Stimulated activated CD8-positive, alpha-beta memory T cell treated with anti-CD3 and anti-CD28 coated beads, Interleukin-12 subunit alpha, Interleukin-12 subunit beta, amount 100 ng/mL, for 24 hours (primary cell): ENCODE measurements at regions not wholly inside any gene's neighbourhood (a gene's known extent, or its start where the extent isn't known, plus 50 kb on each side); places are given as distances from the start of the nearest gene placed in this dataset.
"Not testable (repeated sequence)": the region's sequence is repeated elsewhere in the genome, so short reads cannot be mapped to it uniquely, and the experiment has no call there.

Experiments used
- DNase-seq: peaks from one replicate; pipeline ENCODE4 v3.0.0-alpha.2; 2020; ENCODE audit errors: extremely low read depth

DNA sequence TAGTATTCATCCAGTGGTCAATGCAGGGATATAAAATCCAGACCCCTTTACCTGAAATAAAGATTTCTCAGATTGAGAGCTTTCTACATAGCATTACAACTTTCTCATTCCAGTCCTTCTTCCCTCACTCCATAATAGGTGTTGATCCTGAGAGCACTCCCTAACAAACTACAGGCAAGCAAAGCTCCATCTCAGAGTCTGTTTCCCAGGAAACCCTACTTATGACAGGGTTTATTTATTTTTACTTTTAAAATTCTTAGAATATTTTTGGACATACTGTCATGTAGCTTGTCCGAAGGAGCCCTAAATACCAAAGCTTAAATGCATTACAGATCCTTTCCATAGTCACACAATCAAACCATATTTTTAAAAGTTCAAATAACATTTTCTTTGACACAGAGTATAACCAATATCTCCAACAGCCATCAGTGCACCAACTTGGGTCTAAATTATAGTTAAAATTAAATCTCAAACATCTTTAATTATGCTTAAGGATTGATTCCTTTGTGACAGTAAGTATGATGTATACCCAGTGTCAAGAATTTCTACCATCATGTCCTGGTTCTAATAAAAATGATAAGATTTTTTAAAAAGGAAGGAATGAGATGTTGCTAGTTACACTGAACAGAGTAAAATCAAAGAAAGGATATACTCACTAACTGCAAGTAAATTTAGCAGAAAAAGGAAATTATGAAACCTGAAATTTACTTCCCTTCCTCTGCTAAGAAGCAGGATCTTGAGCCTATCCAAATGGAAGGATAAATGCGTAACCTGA lies 580.4 kb upstream of the ADGRL3 start:
- DNase-seq, result no peak

DNA sequence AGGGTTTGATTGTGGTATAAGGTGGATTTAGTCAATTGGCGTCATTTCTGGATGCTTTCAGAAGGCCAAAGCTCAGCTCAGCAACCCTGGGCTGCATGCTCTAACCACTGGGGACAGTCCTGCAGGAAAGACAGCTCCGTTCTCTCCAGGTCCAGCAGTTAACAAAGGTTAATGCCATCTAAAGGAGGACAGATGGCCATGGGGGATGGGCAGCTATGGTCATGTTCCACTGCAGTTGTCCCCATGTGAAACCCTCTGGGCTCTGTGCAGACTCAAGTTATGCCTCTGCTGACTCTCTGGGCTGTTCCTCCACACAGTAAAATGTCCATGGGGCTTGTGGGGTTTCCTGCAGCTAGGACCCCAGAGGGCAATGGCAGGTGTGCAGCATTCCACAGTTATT lies 562.1 kb upstream of the ADGRL3 start:
- no peak for DNase-seq

DNA sequence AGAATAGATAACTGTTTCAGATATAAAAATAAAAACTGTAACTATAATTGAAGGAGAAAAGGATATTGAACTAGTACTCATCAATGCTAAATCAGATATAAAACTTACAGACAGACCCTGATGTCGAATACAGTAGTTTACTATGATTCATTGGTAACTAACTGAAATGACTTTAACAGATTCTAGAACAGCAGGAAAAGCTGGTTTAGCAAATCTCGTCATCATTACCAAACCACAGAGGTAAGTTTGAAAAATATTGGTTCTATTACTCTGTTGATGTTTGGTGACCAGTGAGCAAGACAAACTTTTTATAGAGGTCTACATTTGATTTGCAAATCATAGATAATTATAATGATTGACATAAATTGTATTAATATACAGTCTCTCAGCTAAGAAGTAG lies 551.4 kb upstream of the ADGRL3 start:
- DNase-seq, result no peak

DNA sequence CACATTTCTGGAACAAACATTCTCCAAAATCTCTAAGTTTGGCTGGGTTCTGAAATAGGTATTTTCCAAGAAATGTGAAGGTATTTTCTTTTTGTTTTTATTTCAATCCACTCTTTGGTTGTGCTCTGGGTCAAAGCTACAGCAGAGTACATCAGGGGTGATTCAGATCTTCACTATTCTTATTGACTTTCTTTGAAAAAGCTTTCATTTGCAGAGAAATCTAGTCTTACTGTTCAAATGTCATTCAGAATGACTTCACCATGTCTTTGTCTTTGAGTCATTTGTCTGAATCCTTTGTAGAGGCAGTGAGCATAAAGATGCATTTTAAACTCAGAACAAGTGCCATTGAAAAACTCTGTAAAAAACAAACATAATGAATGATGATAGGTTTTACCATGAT lies 547.2 kb upstream of the ADGRL3 start:
- no peak for DNase-seq

DNA sequence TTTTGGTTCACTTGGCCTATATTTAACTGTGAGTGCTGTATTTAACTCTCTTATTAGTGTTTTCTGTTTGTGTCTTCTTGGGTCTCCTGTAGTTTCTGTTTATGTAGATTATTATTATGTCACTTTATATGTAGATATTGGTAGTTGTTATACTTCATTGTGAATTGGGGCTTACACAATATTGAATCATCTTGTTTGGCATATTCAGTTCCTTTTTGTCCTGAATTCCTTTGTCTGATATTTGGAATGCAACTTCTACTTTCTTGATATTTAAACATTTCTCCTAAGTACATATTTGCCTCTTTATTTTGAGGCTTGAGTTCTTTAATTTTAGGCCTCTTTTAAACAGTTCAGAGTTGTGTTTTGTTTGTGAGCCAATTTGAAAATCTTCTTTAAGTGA lies 544.8 kb upstream of the ADGRL3 start:
- no peak for DNase-seq

DNA sequence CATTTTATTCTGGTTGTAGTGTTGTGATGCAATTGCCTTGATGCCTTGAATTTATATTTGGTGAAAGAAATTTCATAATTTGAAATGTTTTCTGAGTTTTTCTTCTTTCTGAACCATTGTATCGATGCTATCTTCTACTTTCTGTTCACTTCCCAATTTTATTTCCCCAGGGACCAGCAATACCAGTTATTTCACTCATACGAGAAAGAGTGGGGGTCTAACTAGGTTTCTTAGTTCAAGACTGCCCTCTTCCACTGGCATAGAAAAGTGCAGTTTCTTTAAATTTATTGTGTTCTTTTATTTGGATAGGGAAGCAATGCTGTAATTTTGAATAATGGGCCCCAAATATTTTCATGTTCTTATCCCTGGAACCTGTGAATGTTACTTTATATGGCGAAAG lies 544.0 kb upstream of the ADGRL3 start:
- no peak for DNase-seq

DNA sequence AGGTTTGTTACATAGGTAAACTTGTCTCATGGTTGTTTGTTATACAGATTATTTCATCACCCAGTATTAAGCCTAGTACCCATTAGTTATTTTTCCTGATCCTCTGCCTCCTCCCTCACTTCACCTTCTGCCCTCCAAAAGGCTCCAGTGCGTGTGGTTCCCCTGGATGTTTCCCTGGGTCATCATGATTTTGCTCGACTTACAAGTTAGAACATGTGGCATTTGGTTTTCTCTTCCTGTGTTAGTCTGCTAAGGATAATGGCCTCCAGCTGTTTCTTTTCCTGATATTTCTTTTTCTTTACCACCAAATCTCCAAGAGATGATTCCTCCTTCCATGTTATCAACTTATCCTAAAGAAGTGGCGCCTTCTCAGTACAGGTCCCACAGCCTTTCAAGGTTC lies 543.1 kb upstream of the ADGRL3 start:
- DNase-seq, result no peak

DNA sequence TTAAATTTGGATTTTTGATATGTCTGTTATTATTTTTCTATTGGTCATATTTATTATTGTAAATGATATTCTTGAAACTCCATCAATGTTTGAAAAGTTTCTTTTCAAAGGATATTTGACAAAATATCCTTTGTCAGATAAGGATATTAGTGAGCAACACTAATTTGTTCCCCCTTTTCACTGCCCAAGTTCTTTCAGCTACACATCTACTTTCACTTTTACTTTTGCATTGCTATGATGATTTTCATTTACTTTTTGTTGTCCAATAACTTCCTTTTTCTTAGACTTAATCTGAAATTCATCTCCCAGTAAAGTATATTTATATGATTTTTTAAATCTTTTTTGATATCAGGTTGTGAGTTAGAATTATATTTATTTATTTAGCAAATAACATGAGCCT lies 542.3 kb upstream of the ADGRL3 start:
- no peak for DNase-seq

DNA sequence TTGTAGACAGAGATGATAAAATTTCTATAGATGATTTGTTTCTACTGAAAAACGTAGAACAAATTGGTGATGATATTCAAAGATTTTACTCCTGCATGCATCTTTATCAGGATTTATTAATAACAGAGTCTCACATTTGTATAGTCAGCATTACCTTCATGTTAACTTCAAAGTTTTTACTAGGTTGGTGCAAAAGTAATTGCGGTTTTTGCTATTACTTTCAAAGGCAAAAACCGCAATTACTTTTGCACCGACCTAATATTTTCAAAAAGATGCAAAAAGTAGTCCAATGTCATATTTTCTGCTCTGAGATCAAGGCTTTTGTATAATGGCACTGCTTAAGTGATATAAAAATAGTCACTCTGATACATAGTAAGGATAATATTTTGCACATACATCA lies 536.4 kb upstream of the ADGRL3 start:
- no peak for DNase-seq

DNA sequence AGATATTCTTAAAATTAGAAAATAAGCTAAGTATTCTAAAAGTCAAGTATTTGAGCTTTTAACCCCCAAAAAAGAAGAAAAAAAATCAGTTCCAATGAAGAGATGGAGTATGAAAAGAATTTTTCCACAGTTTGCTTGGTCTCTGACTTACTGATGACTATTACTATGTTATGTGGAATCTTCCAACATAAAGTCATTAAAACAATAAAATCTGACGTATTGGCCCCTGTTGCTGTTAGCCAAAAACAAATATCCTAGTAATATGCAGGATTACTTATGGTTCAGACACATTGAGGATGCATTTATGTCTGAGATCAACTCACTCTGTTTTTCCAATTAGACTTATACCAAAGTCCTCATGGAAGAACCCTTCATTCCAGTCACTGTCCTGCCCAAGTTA lies 517.2 kb upstream of the ADGRL3 start:
- no peak for DNase-seq

DNA sequence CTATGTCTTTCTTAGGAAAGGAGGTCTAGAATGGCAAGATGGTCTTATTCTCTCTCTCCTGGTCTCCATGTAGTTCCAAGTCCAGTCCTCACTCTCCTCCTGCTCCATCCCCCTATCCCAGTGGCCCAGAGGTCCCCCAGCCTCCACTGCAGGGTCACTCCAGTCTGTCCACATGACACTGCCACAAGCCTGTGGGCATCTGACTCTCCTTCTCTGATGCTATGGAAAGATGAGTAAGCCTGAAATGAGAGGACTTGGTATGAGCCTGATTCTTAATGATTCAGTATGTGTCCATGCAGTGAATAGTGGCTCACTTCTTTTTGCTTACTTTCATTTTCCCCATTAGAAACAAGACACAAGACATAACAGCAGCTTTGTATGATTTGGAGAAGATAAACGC lies 516.8 kb upstream of the ADGRL3 start:
- no peak for DNase-seq

DNA sequence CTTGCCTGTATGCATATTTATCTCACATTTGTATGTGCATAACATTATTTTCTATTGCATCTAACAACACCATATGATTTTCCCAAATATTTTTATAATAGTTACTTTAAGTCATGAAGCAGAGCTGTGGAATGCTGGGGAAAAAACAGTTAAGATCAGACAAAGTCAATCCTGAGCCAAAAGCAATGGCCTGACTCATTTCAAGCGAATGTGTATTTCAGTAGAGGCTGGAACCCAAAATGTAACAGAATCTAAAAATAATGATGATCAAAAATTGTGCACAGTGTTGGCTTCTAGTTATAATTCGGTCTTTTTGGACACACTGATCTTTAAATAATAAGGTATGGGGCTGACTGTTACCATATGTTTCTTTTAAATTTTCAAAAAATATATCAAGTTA lies 516.2 kb upstream of the ADGRL3 start:
- DNase-seq, result no peak

DNA sequence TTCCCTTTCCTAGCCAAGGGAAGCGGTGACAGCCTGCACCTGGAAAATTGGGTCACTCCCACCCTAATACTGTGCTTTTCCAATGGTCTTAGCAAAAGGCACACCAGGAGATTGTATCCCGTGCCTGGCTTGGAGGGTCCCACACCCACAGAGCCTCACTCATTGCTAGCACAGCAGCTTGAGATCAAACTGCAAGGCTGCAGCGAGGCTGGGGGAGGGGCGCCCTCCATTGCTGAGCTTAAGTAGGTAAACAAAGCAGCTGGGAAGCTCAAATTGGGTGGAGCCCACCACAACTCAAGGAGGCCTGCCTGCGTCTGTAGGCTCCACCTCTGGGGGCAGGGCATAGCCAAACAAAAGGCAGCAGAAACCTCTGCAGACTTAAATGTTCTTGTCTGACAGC lies 504.1 kb upstream of the ADGRL3 start:
- not testable (repeated sequence) for DNase-seq

DNA sequence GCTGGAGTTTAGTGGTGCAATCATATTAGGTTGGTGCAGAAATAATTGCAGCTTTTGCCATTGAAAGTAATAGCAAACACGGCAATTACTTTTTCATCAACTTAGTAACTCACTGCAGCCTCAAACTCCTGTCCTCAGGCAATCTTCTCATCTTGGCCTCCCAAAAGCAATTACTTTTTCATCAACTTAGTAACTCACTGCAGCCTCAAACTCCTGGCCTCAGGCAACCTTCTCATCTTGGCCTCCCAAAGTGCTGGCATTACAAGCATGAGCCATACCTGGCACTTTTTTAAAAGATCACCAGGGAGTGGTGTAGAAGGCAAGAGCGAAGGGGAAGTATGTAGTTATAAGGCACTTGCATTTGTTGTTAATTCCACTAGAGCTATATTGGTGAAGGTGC lies 491.1 kb upstream of the ADGRL3 start:
- DNase-seq, result no peak

DNA sequence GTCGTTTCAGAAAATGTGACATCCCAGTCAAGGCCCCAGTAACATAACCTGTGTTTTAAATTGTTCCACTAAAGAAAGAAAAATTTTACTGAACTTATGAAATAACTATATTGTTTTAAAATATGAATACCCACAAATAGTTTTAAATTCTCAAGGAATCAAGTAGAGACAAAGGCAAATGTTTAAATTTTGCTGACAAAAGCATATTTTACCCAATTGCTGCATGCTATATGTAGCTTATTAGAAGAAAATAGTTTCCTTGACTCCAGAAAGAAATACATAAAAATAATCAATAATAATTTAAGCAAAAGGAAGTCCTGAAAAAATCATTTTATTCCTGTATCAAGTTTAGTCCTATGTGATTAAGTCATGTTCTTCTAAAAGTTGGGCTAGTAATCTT lies 481.3 kb upstream of the ADGRL3 start:
- DNase-seq, result no peak

DNA sequence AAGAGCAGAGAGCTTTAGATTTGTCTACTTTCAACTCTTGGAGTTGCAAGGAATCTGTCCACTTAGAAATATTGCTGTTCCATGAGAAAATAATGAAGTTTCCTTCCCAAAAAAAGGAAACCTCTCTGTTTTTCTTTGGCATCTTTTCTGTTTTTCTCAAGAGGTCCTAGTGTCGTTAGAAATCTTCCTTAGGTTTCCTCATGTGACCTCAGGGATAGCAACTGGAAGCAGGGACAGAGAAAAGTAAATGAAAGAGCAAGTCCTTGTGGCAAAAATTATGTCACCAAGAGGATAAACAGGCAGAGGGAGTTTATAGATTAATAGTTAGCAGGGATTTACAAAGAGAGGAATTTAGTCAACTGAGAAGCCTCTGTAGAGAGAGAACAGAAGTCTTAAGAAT lies 478.4 kb upstream of the ADGRL3 start:
- DNase-seq, result no peak

DNA sequence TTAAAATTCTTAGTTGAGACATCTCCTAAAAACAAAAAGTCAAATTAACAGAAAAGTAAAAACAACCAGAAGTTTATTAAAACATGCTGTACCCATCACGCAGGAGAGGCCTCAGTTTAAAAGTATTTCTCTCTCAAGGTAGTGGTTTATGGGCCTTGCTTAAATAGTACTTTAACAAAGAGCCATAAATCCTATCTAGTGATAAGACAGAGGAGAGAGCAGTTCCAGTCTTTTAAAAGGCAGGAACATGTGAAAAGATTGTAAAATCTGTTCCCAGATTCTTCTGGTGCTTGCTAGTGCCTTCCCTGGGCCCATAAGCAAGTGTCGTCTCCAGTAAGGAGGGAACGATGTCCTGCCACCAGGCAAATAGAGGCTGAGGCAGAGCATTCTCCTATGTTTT lies 476.3 kb upstream of the ADGRL3 start:
- DNase-seq, result no peak

DNA sequence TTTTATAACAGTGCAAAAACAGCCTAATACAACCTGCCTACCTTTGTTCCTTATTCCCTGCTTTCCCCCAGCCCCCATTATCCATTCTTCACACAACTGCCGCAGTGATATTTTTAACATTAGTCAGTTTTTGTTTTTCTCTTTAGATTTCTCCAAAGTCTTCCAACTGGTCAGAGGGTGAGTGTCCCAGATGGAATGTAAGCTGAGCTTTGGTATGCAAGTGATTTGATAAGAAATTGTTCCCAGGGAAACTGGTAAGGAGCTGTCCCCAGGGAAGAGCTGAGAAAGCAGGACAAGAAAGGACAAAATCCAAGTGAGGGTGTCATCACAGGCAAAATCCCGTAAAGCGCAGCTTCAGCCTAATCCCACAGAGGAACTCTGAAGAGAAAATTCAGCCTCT lies 475.5 kb upstream of the ADGRL3 start:
- DNase-seq, result no peak

DNA sequence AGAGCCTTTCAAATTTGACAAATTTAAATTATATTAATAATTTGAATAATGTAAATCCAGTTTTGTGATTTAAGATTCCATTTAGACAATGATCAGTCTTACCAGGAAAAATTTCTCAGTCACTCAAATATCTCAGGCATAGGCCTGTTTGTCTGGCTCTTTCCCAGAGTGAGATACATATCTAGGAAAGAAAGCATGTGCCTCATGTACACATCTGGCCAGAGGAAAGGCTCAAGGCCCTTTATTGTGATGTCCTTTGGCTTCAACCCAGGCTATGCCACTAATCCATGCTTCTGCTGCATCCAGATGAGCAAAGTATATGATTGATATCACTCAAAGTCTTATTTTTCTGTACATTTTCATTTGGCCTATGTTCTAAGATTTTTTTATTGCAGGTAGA lies 473.3 kb upstream of the ADGRL3 start:
- no peak for DNase-seq

DNA sequence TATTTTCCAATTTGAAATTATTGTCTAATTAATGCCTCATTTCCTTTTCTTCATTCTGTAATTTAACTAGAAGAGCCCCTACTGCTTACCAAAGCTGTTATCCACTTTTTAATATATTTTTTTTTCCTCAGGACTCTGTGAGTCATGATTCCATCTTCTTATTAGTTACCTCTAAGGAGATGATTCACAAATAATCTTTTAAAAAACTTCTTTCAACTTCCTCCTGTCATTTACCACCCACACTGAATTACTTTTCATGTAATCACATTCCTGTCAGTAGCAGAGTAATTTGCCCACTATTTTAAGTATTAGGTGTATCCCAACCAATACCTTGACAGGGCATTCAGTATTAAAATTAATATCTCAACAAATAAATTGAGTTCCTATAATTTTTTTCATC lies 470.9 kb upstream of the ADGRL3 start:
- no peak for DNase-seq

DNA sequence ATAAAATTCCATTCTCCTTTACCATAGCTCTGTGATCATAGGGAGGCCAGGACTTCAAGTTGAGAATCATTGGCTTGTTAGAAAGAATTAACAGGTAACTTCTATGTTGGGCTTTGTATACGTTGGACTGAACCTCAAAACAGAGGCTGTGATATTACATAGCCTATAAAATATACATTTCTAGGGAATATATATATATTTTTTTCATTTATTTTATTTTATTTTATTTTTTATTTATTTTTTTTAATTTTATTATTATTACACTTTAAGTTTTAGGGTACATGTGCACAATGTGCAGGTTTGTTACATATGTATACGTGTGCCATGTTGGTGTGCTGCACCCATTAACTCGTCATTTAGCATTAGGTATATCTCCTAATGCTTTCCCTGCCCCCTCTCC lies 470.4 kb upstream of the ADGRL3 start:
- not testable (repeated sequence) for DNase-seq

DNA sequence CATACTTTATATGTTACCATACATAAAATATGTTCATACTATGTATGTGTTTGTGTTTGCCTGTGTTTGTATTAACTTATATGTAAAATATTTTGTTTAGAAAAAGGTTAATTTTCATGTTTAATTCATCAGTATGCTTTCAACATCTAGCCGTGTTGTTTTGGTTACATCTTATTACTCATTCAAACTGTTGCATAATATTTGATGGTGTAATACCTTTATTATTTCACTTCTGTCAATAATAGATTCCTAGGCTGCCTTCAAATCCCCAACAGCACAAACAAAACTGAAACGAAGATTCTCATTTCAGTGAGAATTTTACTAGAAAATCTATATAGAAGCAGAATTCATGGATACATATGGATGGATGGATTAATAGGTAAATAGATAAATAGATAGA lies 462.3 kb upstream of the ADGRL3 start:
- no peak for DNase-seq

DNA sequence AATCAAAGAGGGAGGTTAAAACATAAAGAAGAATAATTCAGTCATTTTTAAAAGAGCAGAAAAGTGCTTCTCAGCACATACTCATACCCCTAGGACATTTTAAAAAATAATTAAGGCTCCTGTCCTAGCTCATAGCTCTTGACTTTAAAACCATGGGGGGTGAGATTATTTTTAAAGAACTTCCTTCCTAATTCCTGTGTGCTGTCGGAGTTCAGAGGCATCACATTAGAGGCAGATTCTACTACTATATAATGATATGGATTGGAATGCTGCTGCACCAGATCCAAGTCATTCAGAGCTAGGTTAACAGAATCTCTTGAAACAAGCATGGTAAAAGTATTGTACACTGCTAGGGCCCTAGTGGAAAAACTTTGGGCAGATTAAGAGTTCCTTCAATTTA lies 456.5 kb upstream of the ADGRL3 start:
- DNase-seq, result no peak

DNA sequence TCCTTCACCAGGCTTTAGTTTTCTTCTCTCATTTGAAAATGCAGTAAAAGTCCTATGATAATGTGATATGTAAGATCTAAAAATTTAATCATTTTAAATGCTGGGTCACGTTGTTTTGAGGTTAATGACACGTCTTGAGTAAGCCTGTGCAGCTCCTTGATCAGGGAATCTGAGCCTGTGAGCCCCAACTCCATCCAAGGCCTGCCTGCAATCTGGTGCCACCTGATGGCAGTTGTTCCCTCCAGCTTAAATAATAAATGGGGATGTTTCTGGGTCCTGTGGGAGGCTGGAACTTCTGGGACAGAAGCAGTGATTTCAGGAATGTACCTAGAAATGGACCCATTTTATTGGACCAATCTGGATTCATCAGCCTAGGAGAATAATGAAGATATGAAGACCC lies 455.4 kb upstream of the ADGRL3 start:
- no peak for DNase-seq
